Astrocyte of the spinal cord (primary cell): ENCODE measurements at regions not wholly inside any gene's neighbourhood (a gene's known extent, or its start where the extent isn't known, plus 50 kb on each side); places are given as distances from the start of the nearest gene placed in this dataset.

ENCODE experiments used
- DNase-seq: peaks from one replicate; pipeline ENCODE4 v3.0.0; 2011; ENCODE audit warnings: low read depth, low spot score
- H3K4me3 ChIP-seq: 2 replicates; pipeline ENCODE4 v1.5.1; 2011; ENCODE audit warnings: low read depth, mild to moderate bottlenecking, low read length, moderate library complexity
- CTCF ChIP-seq: IDR thresholded peaks from 2 replicates; pipeline ENCODE4 v1.5.1; 2012; ENCODE audit warnings: low read depth, mild to moderate bottlenecking, low read length, inconsistent platforms
- in situ Hi-C: cut with HindIII; loops from 2 replicates; pipeline ENCODE4 v1.10.0; 2017; ENCODE audit warnings: low sequenced_read_pairs

DNA sequence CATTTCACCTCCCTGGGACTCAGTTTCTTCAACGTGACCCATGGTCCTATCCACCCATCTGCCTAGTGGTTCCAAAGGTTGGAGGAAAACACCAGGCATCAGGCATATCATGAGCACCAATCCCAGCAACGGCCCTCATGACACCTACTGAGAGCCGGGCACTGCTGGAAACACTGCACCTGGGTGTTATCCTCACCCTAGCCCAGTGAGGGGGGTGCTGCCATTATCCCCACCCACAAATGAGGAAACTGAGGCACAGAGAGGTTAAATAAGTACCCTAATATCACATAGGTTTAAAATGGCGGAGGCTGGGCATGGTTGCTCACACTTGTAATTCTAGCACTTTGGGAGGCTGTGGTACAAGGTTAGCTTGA is 206.9 kb downstream of the MATN1 start:
- H3K4me3 ChIP-seq = no peak overlapping the region
- in situ Hi-C loops = no loop called here
- no peak for TF ChIP-seq CTCF
- no peak for DNase-seq

- no peak for DNase-seq
- in situ Hi-C loops = no loop called here
- no peak overlapping the region for H3K4me3 ChIP-seq
- no peak for TF ChIP-seq CTCF
Measured at GRCh38 chr1:30515755-30516484, 207.5 kb downstream of the MATN1 start.

- in situ Hi-C loops = no loop called here
- DNase-seq = no peak
- TF ChIP-seq CTCF = no peak
- H3K4me3 ChIP-seq = no peak overlapping the region
Measured at GRCh38 chr1:30514945-30515344, 208.4 kb downstream of the MATN1 start.

- H3K4me3 ChIP-seq = no peak overlapping the region
- TF ChIP-seq CTCF = no peak
- in situ Hi-C loops = no loop called here
- no peak for DNase-seq
Measured at GRCh38 chr1:30514137-30514654, 209.2 kb downstream of the MATN1 start.

DNA sequence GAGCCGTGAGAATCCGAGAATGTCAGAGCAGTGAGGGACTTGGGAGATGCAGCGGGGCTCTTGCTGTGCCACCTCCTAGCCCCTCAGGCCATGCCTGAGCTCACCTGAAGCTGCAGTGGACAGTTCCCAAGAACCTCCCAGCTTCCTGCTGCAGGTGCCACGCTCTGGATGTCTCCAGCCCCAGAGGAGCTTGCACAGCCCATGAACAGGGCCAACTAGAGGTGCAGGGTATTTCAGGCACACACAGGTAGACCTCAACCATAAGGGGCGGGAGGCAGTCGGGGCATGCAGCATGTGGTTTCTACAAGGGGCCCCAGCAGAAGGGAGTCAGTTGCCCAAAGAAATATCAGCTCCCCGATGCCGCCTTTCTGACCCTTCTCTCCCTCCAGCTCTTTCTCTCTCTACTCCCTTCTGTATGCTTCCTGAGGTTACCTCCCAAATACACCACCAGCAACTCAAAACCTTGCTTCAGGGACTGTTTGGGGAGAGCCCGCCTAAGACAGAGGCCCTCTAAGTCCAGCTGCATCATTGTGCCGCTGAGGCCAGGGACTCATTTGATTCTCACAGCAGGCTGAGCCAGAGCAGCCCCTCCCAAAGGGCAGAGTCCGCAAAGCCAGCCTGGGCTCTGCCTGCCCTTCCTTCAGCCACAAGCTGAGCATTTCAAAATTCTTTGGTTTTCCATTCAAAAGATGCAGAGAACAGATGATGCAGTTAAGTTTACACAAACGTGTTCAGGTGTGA is 209.8 kb downstream of the MATN1 start:
- TF ChIP-seq CTCF = no peak

GRCh38 chr1:30512914-30513265 is 210.5 kb downstream of the MATN1 start:
- no peak for DNase-seq
- H3K4me3 ChIP-seq = no peak overlapping the region
- no peak for TF ChIP-seq CTCF
- in situ Hi-C loops = no loop called here

More for the DNA sequence above, 209.8 kb downstream of the MATN1 start:
- in situ Hi-C loops = no loop called here
- no peak overlapping the region for H3K4me3 ChIP-seq
- no peak for DNase-seq
